WTC11 (cell line): ENCODE measurements at regions not wholly inside any gene's neighbourhood (a gene's known extent, or its start where the extent isn't known, plus 50 kb on each side); places are given as distances from the start of the nearest gene placed in this dataset.

ENCODE experiments used
- ATAC-seq: fragments of 200-7000 bp; cut with Tn5 transposase; 2 replicates; pipeline ENCODE4 v1.10.0; 2021; ENCODE audit warnings: mild to moderate bottlenecking, moderate library complexity
- CTCF ChIA-PET: fragments of 300-600 bp; sonication (Branson Sonifier 250); formaldehyde crosslinking; loops from one replicate; lab custom pipeline; 2021; ENCODE audit warnings: antibody characterized with exemption; lab: Charles Lee
- POLR2A ChIA-PET: fragments of 350-600 bp; sonication (Branson Sonifier 250); formaldehyde crosslinking; loops from one replicate; lab custom pipeline; 2021; ENCODE audit warnings: antibody characterized with exemption; lab: Charles Lee
- DNase-seq: peaks from one replicate; pipeline ENCODE4 v3.0.0; 2021; ENCODE audit warnings: low spot score
- H3K27ac Mint-ChIP-seq: 2 replicates; pipeline ENCODE4 v1.8.0; 2021; ENCODE audit warnings: mixed read lengths
- H3K27me3 Mint-ChIP-seq: 2 replicates; pipeline ENCODE4 v1.8.0; 2021; ENCODE audit warnings: low read depth, mild to moderate bottlenecking, moderate library complexity, mixed read lengths
- H3K36me3 Mint-ChIP-seq: 2 replicates; pipeline ENCODE4 v1.8.0; 2021; ENCODE audit warnings: mixed read lengths
- H3K4me1 Mint-ChIP-seq: 2 replicates; pipeline ENCODE4 v1.8.0; 2022; ENCODE audit warnings: mixed read lengths
- H3K4me3 Mint-ChIP-seq: 2 replicates; pipeline ENCODE4 v1.8.0; 2021; ENCODE audit warnings: mild to moderate bottlenecking, moderate library complexity, mixed read lengths
- H3K9me3 Mint-ChIP-seq: 2 replicates; pipeline ENCODE4 v1.8.0; 2021; ENCODE audit warnings: mixed read lengths
- ATF1 ChIP-seq: sonication (generic); formaldehyde crosslinking; IDR thresholded peaks from 2 replicates; pipeline ENCODE4 v1.8.1; 2023; ENCODE audit warnings: mild to moderate bottlenecking, moderate library complexity, missing genetic modification reagents
- CBFB ChIP-seq: sonication (generic); formaldehyde crosslinking; IDR thresholded peaks from 2 replicates; pipeline ENCODE4 v1.8.1; 2022; ENCODE audit warnings: mild to moderate bottlenecking, low read depth, missing genetic modification reagents
- ETV6 ChIP-seq: sonication (generic); formaldehyde crosslinking; IDR thresholded peaks from 2 replicates; pipeline ENCODE4 v1.8.1; 2022; ENCODE audit warnings: mild to moderate bottlenecking, missing genetic modification reagents
- FOXJ3 ChIP-seq: sonication (generic); formaldehyde crosslinking; IDR thresholded peaks from 2 replicates; pipeline ENCODE4 v1.9.0; 2021; ENCODE audit warnings: missing genetic modification reagents, mild to moderate bottlenecking, borderline replicate concordance
- FOXK1 ChIP-seq: sonication (generic); formaldehyde crosslinking; IDR thresholded peaks from 2 replicates; pipeline ENCODE4 v1.8.0; 2022; ENCODE audit warnings: mild to moderate bottlenecking, moderate library complexity, missing genetic modification reagents
- GABPB1 ChIP-seq: sonication (generic); formaldehyde crosslinking; IDR thresholded peaks from 2 replicates; pipeline ENCODE4 v1.8.1; 2023; ENCODE audit warnings: mild to moderate bottlenecking, missing genetic modification reagents
- HMGA2 ChIP-seq: fragments of 250-450 bp; sonication (Bioruptor Pico); IDR thresholded peaks from 2 replicates; pipeline ENCODE4 v1.4.0; 2021; ENCODE audit warnings: mild to moderate bottlenecking, moderate library complexity
- JAZF1 ChIP-seq: fragments of 250-450 bp; sonication (Bioruptor Pico); IDR thresholded peaks from 2 replicates; pipeline ENCODE4 v1.9.0; 2021; ENCODE audit warnings: moderate library complexity, mild to moderate bottlenecking, inconsistent platforms
- MAX ChIP-seq: sonication (generic); formaldehyde crosslinking; IDR thresholded peaks from 2 replicates; pipeline ENCODE4 v1.8.0; 2022; ENCODE audit warnings: mild to moderate bottlenecking, missing genetic modification reagents
- MYBL2 ChIP-seq: sonication (generic); formaldehyde crosslinking; IDR thresholded peaks from 2 replicates; pipeline ENCODE4 v1.8.1; 2023; ENCODE audit warnings: mild to moderate bottlenecking, moderate library complexity, missing genetic modification reagents
- NR1H2 ChIP-seq: sonication (generic); formaldehyde crosslinking; IDR thresholded peaks from 2 replicates; pipeline ENCODE4 v1.9.0; 2021; ENCODE audit warnings: mild to moderate bottlenecking, moderate library complexity, missing genetic modification reagents
- PRRX2 ChIP-seq: fragments of 250-450 bp; sonication (Bioruptor Pico); IDR thresholded peaks from 2 replicates; pipeline ENCODE4 v1.8.0; 2021; ENCODE audit warnings: mild to moderate bottlenecking
- RORB ChIP-seq: fragments of 250-450 bp; sonication (Bioruptor Pico); IDR thresholded peaks from 2 replicates; pipeline ENCODE4 v1.9.0; 2021; ENCODE audit warnings: mild to moderate bottlenecking
- TEAD1 ChIP-seq: sonication (generic); formaldehyde crosslinking; IDR thresholded peaks from 2 replicates; pipeline ENCODE4 v1.8.0; 2022; ENCODE audit warnings: mild to moderate bottlenecking, missing genetic modification reagents
- TP53 ChIP-seq: sonication (generic); formaldehyde crosslinking; IDR thresholded peaks from 2 replicates; pipeline ENCODE4 v1.8.1; 2023; ENCODE audit warnings: mild to moderate bottlenecking, missing genetic modification reagents
- ZNF138 ChIP-seq: sonication (generic); formaldehyde crosslinking; conservative IDR thresholded peaks from 2 replicates; pipeline ENCODE4 v1.8.1; 2022; ENCODE audit warnings: mild to moderate bottlenecking, moderate library complexity, missing genetic modification reagents
- ZNF232 ChIP-seq: sonication (generic); formaldehyde crosslinking; IDR thresholded peaks from 2 replicates; pipeline ENCODE4 v1.8.0; 2022; ENCODE audit warnings: mild to moderate bottlenecking, missing genetic modification reagents
- ZNF263 ChIP-seq: sonication (generic); formaldehyde crosslinking; IDR thresholded peaks from 2 replicates; pipeline ENCODE4 v1.8.1; 2022; ENCODE audit warnings: low read depth, mild to moderate bottlenecking, moderate library complexity, missing genetic modification reagents
- ZNF317 ChIP-seq: sonication (generic); formaldehyde crosslinking; IDR thresholded peaks from 2 replicates; pipeline ENCODE4 v1.8.1; 2023; ENCODE audit warnings: low read depth, mild to moderate bottlenecking, moderate library complexity, missing genetic modification reagents, borderline replicate concordance
- ZNF416 ChIP-seq: fragments of 250-450 bp; sonication (Bioruptor Pico); IDR thresholded peaks from 2 replicates; pipeline ENCODE4 v1.9.0; 2021; ENCODE audit warnings: mild to moderate bottlenecking, inconsistent platforms
- ZNF423 ChIP-seq: fragments of 250-450 bp; sonication (Bioruptor Pico); IDR thresholded peaks from 2 replicates; pipeline ENCODE4 v2.1.2; 2022; ENCODE audit warnings: mild to moderate bottlenecking, moderate library complexity
- TF ChIP-seq, protein P1 (sequence below): sonication (generic); formaldehyde crosslinking; IDR thresholded peaks from 2 replicates; pipeline ENCODE4 v1.8.1; 2023; ENCODE audit warnings: mild to moderate bottlenecking, missing genetic modification reagents, borderline replicate concordance
- TF ChIP-seq, protein P2 (sequence below): sonication (generic); formaldehyde crosslinking; IDR thresholded peaks from 2 replicates; pipeline ENCODE4 v1.8.1; 2023; ENCODE audit warnings: mild to moderate bottlenecking, missing genetic modification reagents, moderate library complexity
- TF ChIP-seq, protein P3 (sequence below): sonication (generic); formaldehyde crosslinking; IDR thresholded peaks from 2 replicates; pipeline ENCODE4 v1.8.1; 2022; ENCODE audit warnings: low read depth, missing genetic modification reagents, borderline replicate concordance
- TF ChIP-seq, protein P4 (sequence below): sonication (generic); formaldehyde crosslinking; IDR thresholded peaks from 2 replicates; pipeline ENCODE4 v1.8.0; 2023; ENCODE audit warnings: missing genetic modification reagents
- TF ChIP-seq, protein P5 (sequence below): sonication (generic); formaldehyde crosslinking; IDR thresholded peaks from 2 replicates; pipeline ENCODE4 v1.8.1; 2022; ENCODE audit warnings: mild to moderate bottlenecking, missing genetic modification reagents, moderate library complexity, borderline replicate concordance

DNA sequence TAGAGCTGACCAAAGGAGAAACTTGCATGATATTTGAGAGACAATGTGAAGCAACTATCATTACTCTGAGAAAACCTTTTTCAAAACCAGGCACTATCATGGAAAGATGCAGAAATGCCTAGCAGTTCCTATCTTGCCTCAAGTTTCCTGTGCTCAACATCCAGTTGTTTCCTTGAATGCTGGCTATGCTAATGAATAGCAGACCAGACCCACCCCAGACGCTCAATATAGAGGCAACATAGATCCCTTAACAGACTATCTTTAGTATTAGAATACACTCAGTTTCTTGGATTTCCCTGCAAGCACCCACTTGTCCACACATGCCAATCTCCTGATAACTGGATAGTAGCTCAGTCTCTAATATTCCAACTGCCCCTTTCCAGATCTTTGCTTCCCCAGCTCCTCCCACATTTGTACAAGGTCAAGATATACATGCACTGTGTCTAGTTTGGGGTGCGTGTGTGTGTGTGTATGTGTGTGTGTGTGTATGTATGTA, 93.3 kb upstream of the PCSK5 start (continued):
- TF ChIP-seq TEAD1 (CRISPR knock-in tag) (no peak), ZNF138 (CRISPR knock-in tag) (no peak), NR1H2 (no peak), ZNF232 (CRISPR knock-in tag) (no peak), ZNF423 (CRISPR knock-in tag) (no peak), MAX (no peak), PRRX2 (CRISPR knock-in tag) (no peak), CBFB (CRISPR knock-in tag) (no peak)
- TF ChIP-seq, protein P1, sequence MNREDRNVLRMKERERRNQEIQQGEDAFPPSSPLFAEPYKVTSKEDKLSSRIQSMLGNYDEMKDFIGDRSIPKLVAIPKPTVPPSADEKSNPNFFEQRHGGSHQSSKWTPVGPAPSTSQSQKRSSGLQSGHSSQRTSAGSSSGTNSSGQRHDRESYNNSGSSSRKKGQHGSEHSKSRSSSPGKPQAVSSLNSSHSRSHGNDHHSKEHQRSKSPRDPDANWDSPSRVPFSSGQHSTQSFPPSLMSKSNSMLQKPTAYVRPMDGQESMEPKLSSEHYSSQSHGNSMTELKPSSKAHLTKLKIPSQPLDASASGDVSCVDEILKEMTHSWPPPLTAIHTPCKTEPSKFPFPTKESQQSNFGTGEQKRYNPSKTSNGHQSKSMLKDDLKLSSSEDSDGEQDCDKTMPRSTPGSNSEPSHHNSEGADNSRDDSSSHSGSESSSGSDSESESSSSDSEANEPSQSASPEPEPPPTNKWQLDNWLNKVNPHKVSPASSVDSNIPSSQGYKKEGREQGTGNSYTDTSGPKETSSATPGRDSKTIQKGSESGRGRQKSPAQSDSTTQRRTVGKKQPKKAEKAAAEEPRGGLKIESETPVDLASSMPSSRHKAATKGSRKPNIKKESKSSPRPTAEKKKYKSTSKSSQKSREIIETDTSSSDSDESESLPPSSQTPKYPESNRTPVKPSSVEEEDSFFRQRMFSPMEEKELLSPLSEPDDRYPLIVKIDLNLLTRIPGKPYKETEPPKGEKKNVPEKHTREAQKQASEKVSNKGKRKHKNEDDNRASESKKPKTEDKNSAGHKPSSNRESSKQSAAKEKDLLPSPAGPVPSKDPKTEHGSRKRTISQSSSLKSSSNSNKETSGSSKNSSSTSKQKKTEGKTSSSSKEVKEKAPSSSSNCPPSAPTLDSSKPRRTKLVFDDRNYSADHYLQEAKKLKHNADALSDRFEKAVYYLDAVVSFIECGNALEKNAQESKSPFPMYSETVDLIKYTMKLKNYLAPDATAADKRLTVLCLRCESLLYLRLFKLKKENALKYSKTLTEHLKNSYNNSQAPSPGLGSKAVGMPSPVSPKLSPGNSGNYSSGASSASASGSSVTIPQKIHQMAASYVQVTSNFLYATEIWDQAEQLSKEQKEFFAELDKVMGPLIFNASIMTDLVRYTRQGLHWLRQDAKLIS: no peak
- TF ChIP-seq, protein P2, sequence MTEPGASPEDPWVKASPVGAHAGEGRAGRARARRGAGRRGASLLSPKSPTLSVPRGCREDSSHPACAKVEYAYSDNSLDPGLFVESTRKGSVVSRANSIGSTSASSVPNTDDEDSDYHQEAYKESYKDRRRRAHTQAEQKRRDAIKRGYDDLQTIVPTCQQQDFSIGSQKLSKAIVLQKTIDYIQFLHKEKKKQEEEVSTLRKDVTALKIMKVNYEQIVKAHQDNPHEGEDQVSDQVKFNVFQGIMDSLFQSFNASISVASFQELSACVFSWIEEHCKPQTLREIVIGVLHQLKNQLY: no peak
- TF ChIP-seq, protein P3, sequence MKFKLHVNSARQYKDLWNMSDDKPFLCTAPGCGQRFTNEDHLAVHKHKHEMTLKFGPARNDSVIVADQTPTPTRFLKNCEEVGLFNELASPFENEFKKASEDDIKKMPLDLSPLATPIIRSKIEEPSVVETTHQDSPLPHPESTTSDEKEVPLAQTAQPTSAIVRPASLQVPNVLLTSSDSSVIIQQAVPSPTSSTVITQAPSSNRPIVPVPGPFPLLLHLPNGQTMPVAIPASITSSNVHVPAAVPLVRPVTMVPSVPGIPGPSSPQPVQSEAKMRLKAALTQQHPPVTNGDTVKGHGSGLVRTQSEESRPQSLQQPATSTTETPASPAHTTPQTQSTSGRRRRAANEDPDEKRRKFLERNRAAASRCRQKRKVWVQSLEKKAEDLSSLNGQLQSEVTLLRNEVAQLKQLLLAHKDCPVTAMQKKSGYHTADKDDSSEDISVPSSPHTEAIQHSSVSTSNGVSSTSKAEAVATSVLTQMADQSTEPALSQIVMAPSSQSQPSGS (CRISPR knock-in tag): no peak

GRCh38 chr9:75798505-75798904, 92.0 kb upstream of the PCSK5 start:
- CTCF ChIA-PET: no interaction called here
- peaks cover 17% of the 10 kb centered on the region for H3K9me3 Mint-ChIP-seq
- POLR2A ChIA-PET: no interaction called here

GRCh38 chr9:75803130-75803529, 87.3 kb upstream of the PCSK5 start:
- Mint-ChIP-seq H3K9me3 (no peaks in the 10 kb centered on the region), H3K27ac (no peak overlapping the region), H3K36me3 (no peaks in the 10 kb centered on the region), H3K27me3 (no peaks in the 10 kb centered on the region), H3K4me1 (peaks cover 7% of the 10 kb centered on the region), H3K4me3 (no peak overlapping the region)
- DNase-seq: no peak
- no peak for ATAC-seq
- ChIA-PET CTCF (interaction anchor here (1.6 kb wide), 1 partner anchor 63 kb away, joined by 5 read pairs; no protein-coding TSS in a partner anchor), POLR2A (no interaction called here)
- TF ChIP-seq FOXJ3 (CRISPR knock-in tag): no peak
- no peak for TF ChIP-seq MYBL2 (CRISPR knock-in tag)
- no peak for TF ChIP-seq ZNF263 (CRISPR knock-in tag)
- TF ChIP-seq, protein P4, sequence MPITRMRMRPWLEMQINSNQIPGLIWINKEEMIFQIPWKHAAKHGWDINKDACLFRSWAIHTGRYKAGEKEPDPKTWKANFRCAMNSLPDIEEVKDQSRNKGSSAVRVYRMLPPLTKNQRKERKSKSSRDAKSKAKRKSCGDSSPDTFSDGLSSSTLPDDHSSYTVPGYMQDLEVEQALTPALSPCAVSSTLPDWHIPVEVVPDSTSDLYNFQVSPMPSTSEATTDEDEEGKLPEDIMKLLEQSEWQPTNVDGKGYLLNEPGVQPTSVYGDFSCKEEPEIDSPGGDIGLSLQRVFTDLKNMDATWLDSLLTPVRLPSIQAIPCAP: no peak
- no peak for TF ChIP-seq FOXK1 (CRISPR knock-in tag)
- TF ChIP-seq RORB (CRISPR knock-in tag): no peak
- no peak for TF ChIP-seq ZNF416
- TF ChIP-seq HMGA2: no peak
- no peak for TF ChIP-seq ETV6
- TF ChIP-seq TEAD1 (CRISPR knock-in tag): no peak
- no peak for TF ChIP-seq GABPB1 (CRISPR knock-in tag)
- no peak for TF ChIP-seq ATF1 (CRISPR knock-in tag)
- TF ChIP-seq TP53 (CRISPR knock-in tag): no peak

More at GRCh38 chr9:75798505-75798904, 92.0 kb upstream of the PCSK5 start:
- Mint-ChIP-seq H3K4me3 (no peak overlapping the region), H3K4me1 (peaks cover 18% of the 10 kb centered on the region), H3K27me3 (no peaks in the 10 kb centered on the region; the same call in 1 of the 2 replicates), H3K36me3 (no peaks in the 10 kb centered on the region), H3K27ac (no peak overlapping the region)
- DNase-seq: no peak
- TF ChIP-seq MAX (no peak), ZNF317 (no peak), JAZF1 (CRISPR knock-in tag) (no peak), FOXK1 (CRISPR knock-in tag) (no peak)
- TF ChIP-seq, protein P5, sequence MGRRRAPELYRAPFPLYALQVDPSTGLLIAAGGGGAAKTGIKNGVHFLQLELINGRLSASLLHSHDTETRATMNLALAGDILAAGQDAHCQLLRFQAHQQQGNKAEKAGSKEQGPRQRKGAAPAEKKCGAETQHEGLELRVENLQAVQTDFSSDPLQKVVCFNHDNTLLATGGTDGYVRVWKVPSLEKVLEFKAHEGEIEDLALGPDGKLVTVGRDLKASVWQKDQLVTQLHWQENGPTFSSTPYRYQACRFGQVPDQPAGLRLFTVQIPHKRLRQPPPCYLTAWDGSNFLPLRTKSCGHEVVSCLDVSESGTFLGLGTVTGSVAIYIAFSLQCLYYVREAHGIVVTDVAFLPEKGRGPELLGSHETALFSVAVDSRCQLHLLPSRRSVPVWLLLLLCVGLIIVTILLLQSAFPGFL (CRISPR knock-in tag): no peak
- TF ChIP-seq, protein P4: no peak
- ATAC-seq: no peak
